ENCODE measurements at regions not wholly inside any gene's neighbourhood (a gene's known extent, or its start where the extent isn't known, plus 50 kb on each side); places are given as distances from the start of the nearest gene placed in this dataset.
"Not testable (repeated sequence)": the region's sequence is repeated elsewhere in the genome, so short reads cannot be mapped to it uniquely, and the experiment has no call there.

DNA sequence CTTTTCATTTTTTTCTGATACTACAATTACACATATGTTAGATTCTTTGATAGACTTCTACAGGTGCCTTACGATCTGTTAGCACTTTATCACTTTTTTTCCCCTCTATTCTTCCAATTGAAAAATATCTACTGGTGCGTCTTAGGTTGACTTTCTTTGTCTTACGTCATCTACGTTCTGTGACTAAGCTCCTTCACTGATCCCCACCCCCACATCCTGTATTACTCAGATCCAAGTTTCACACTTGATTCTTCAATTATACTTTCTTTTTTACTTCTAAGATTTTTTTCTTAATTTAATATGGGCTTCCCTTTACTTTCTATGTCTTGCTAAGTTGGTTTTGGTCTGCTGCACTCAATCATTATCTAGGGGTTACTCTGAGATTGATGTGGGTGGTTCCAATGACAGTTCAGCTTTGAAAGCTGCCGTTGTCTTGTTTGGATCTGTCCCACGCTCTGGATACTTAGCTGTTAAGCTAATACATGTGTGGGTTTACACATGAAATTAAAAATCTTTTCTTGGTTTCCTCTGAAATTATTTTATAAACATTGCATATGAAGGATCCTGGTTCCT, 1321.1 kb downstream of the RAPGEF2 start:
- intact Hi-C loops (cut with DNase I): no loop called here
- TF ChIP-seq, protein P1, sequence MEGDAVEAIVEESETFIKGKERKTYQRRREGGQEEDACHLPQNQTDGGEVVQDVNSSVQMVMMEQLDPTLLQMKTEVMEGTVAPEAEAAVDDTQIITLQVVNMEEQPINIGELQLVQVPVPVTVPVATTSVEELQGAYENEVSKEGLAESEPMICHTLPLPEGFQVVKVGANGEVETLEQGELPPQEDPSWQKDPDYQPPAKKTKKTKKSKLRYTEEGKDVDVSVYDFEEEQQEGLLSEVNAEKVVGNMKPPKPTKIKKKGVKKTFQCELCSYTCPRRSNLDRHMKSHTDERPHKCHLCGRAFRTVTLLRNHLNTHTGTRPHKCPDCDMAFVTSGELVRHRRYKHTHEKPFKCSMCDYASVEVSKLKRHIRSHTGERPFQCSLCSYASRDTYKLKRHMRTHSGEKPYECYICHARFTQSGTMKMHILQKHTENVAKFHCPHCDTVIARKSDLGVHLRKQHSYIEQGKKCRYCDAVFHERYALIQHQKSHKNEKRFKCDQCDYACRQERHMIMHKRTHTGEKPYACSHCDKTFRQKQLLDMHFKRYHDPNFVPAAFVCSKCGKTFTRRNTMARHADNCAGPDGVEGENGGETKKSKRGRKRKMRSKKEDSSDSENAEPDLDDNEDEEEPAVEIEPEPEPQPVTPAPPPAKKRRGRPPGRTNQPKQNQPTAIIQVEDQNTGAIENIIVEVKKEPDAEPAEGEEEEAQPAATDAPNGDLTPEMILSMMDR (IDR thresholded peaks at IDR 0.05): no peak
- TF ChIP-seq POLR2A (IDR thresholded peaks at IDR 0.05): no peak
- H3K4me1 ChIP-seq: no peaks in the 10 kb centered on the region
- WGBS, 2 donors: 80% methylated on average over 6 of the region's 6 CpGs
- no peak overlapping the region for H3K4me3 ChIP-seq (replicated peaks in 1 of 3)
- H3K27ac ChIP-seq: no peak overlapping the region
- no peaks in the 10 kb centered on the region for H3K27me3 ChIP-seq
- H3K9me3 ChIP-seq: no peaks in the 10 kb centered on the region
- H3K36me3 ChIP-seq: no peaks in the 10 kb centered on the region
- no peak for DNase-seq

DNA sequence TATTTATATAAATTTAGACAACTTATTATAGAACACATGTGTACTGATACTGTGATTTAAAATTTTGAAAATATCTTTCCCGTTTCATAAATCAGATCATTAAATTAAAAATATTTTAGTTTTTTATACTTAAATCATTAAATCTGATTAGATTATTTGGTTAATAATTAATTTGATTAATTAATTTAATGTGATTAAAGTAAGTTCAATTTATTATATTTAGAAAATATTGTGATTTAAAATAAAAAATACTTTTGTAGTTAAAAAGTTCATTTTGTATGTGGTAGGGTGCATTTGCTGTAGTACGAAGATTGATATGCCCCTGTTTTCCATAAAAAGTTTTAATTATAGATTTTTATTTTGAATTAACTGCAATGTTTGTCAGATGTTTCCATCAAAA, 1323.4 kb downstream of the RAPGEF2 start:
- 91 to 95% methylated on average over 2 of the region's 2 CpGs for WGBS, 2 donors
- Histone ChIP-seq H3K36me3 (no peaks in the 10 kb centered on the region), H3K4me1 (no peaks in the 10 kb centered on the region), H3K9me3 (no peaks in the 10 kb centered on the region), H3K27me3 (no peaks in the 10 kb centered on the region), H3K4me3 (replicated peaks in 1 of 3) (no peak overlapping the region), H3K27ac (no peak overlapping the region)
- TF ChIP-seq, protein P1 (IDR thresholded peaks at IDR 0.05): no peak
- TF ChIP-seq POLR2A (IDR thresholded peaks at IDR 0.05): no peak
- no peak for DNase-seq
- intact Hi-C loops (cut with DNase I): no loop called here

DNA sequence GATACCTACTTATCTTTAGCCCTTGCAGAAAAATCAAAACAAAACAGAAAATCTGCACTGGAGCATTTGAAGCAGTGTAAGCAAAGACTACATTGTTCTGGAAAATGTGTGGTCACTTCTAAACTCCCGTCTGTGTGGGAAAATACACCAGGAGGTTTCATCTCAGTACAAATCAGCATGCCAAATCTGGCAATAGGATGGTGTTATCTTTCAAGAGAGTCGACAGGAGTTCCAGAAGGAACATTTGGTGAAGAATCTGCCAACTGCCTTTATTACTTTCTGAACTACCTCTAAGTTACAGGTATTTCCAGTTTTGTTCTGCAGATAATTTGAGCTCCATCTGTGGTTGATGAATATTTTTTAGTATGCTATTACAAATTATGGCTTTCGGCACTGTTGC, 1348.0 kb downstream of the RAPGEF2 start:
- no peak for TF ChIP-seq POLR2A (IDR thresholded peaks at IDR 0.05)
- TF ChIP-seq, protein P1 (IDR thresholded peaks at IDR 0.05): no peak
- 44 to 57% methylated on average over 3 of the region's 3 CpGs for WGBS, 2 donors
- intact Hi-C loops (cut with DNase I): no loop called here
- H3K27me3 ChIP-seq: no peaks in the 10 kb centered on the region
- H3K4me3 ChIP-seq (replicated peaks in 1 of 3): no peak overlapping the region
- H3K9me3 ChIP-seq: no peaks in the 10 kb centered on the region
- H3K27ac ChIP-seq: no peak overlapping the region
- H3K4me1 ChIP-seq: no peaks in the 10 kb centered on the region
- H3K36me3 ChIP-seq: no peaks in the 10 kb centered on the region
- no peak for DNase-seq

DNA sequence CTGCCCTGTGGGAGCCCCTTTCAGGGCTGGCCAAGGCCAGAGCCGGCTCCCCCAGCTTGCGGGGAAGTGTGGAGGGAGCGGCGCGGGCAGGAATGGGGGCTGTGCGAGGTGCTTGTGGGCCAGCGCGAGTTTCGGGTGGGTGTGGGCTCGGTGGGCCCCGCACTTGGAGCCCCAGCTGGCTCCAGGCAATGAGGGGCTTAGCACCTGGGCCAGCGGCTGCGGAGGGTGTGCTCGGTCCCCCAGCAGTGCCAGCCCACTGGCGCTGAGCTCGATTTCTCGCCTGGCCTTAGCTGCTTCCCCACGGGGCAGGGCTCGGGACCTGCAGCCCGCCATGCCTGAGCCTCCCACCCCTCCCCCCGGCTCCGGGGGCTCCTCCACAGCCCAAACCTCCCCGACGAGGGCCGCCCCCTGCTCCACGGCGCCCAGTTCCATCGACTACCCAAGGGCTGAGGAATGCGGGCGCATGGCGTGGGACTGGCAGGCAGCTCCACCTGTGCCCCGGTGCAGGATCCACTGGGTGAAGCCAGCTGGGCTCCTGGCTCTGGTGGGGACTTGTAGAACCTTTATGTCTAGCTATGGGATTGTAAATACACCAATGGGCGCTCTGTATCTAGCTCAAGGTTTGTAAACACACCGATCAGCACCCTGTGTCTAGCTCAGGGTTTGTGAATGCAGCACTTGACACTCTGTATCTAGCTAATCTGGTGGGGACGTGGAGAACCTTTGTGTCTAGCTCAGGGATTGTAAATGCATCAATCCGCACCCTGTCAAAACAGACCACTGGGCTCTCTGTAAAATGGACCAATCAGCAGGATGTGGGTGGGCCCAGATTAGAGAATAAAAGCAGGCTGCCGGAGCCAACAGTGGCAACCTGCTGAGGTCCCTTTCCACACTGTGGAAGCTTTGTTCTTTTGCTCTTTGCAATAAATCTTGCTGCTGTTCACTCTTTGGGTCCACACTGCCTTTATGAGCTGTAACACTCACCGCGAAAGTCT, 1379.1 kb downstream of the RAPGEF2 start:
- WGBS, 2 donors: 84 to 89% methylated on average over 13 to 24 of the region's 39 CpGs
- H3K36me3 ChIP-seq; H3K9me3 ChIP-seq; H3K4me3 ChIP-seq (replicated peaks in 1 of 3); DNase-seq; H3K27me3 ChIP-seq; H3K4me1 ChIP-seq; H3K27ac ChIP-seq; intact Hi-C loops (cut with DNase I): not testable (repeated sequence)

DNA sequence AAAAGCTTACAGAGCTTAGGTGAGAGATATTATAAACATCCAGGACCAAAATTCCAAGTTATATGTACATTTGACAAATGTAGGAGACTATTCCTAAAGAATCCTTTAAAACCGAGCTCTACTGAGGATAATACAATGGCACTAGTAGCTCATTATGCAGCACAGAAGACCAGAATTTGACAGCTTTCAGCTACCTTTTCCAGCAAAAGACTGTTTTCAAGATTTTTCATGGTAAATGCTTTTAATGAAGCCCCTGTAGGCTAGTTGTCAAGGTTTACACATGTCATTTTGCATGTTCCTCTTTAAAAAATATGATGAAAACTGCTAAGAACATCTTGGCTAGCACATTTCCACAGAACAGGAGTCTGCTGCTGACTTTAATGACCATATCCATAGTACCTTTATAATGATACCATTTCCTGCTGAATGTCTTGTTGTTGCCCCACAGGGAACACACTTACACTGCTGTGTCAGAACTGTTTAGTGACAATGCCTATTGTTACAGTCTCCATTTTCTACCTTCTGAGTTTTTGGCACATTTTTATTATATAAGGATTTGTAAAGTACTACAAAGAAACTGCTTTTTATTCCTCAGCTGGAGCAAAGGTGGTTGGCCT, 1382.3 kb downstream of the RAPGEF2 start:
- TF ChIP-seq POLR2A (IDR thresholded peaks at IDR 0.05): no peak
- intact Hi-C loops (cut with DNase I): no loop called here
- Histone ChIP-seq H3K4me3 (replicated peaks in 1 of 3) (no peak overlapping the region), H3K27me3 (no peaks in the 10 kb centered on the region), H3K9me3 (no peaks in the 10 kb centered on the region), H3K27ac (no peak overlapping the region), H3K36me3 (no peaks in the 10 kb centered on the region), H3K4me1 (no peaks in the 10 kb centered on the region)
- whole genome bisulfite sequencing, 2 donors: 72 to 89% methylated on average over 1 of the region's 1 CpG
- no peak for DNase-seq

DNA sequence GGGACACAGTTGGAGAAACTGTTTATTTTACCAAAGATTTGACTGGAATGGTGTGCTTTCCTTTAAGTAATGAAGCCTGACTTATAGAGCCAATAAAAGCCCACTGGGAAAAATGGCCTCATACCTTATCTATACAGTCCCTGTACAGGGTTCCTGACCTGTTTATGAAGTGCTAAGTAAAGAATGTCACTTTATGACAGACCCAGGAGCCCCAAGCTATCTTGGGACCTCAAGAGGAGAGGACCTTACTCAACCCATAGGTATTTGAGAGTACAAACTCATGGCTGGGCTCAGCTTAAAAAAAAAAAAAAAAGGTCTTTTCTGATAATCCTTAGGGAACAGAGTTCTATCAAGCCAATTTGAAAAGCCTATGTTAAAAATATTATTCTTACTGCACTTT, 1389.3 kb downstream of the RAPGEF2 start:
- Histone ChIP-seq H3K4me3 (replicated peaks in 1 of 3) (no peak overlapping the region), H3K27ac (no peak overlapping the region), H3K27me3 (no peaks in the 10 kb centered on the region), H3K4me1 (no peaks in the 10 kb centered on the region), H3K36me3 (no peaks in the 10 kb centered on the region), H3K9me3 (no peaks in the 10 kb centered on the region)
- intact Hi-C loops (cut with DNase I): no loop called here
- TF ChIP-seq, protein P1 (IDR thresholded peaks at IDR 0.05): no peak
- no peak for TF ChIP-seq POLR2A (IDR thresholded peaks at IDR 0.05)
- no peak for DNase-seq
